IPS DF 6.9 (cell line): ENCODE measurements at regions not wholly inside any gene's neighbourhood (a gene's known extent, or its start where the extent isn't known, plus 50 kb on each side); places are given as distances from the start of the nearest gene placed in this dataset.
"Not testable (repeated sequence)": the region's sequence is repeated elsewhere in the genome, so short reads cannot be mapped to it uniquely, and the experiment has no call there.

ENCODE experiments used
- DNase-seq: peaks from one replicate; pipeline ENCODE4 v3.0.0-alpha.2; 2013; ENCODE audit warnings: low read depth, low spot score
- H3K27ac ChIP-seq: one replicate; pipeline ENCODE4 v1.5.1; 2013; ENCODE audit warnings: low read length, control low read depth
- H3K27me3 ChIP-seq: 2 replicates; pipeline ENCODE4 v1.6.1; 2013; ENCODE audit warnings: mild to moderate bottlenecking, low read length; ENCODE audit not compliant: control insufficient read depth, insufficient read depth
- H3K36me3 ChIP-seq: 2 replicates; pipeline ENCODE4 v1.6.1; 2013; ENCODE audit warnings: low read length; ENCODE audit not compliant: control insufficient read depth, insufficient read depth
- H3K4me1 ChIP-seq: 2 replicates; pipeline ENCODE4 v1.6.1; 2013; ENCODE audit warnings: low read length; ENCODE audit not compliant: control insufficient read depth, insufficient read depth
- H3K4me3 ChIP-seq: 2 replicates; pipeline ENCODE4 v1.5.1; 2013; ENCODE audit warnings: mild to moderate bottlenecking, low read length
- H3K9me3 ChIP-seq: 2 replicates; pipeline ENCODE4 v1.6.1; 2013; ENCODE audit warnings: low read length, inconsistent platforms; ENCODE audit not compliant: control insufficient read depth, insufficient read depth
- WGBS: extraction: QIAGEN DNeasy Blood & Tissue Kit; methylation state at CpG from one replicate; pipeline ENCODE4 v1.1.7; 2013; ENCODE audit warnings: mixed read lengths, missing lambda C conversion rate; ENCODE audit not compliant: insufficient read length, insufficient coverage; 5-methylcytosine and 5-hydroxymethylcytosine counted together

DNA sequence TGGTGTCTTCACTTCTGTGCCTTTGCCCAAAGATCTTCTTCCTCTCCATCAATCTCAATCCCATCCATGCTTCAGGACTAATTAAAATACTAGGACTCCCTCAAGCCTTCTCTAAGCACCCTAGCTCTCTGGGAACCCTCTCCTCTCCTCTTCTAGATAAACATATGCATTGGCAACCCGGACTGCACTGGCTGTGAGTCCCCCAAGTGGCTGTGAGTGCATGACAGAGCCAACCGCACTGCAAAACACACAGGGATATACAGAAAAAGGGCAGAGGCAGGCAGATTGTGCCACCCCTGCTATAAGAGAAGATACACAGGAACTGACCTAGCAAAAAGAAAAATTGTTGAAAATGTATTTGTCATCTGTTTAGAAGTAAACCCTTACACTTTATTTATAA, 457.1 kb downstream of the MFSD1 start:
- no CpG with 5 or more reads among the region's 2 CpGs for WGBS
- DNase-seq, result no peak
- no peaks in the 10 kb centered on the region for H3K4me1 ChIP-seq
- H3K9me3 ChIP-seq, result no peaks in the 10 kb centered on the region
- no peak overlapping the region for H3K4me3 ChIP-seq
- no peak overlapping the region for H3K27ac ChIP-seq
- no peaks in the 10 kb centered on the region for H3K36me3 ChIP-seq
- H3K27me3 ChIP-seq, result no peaks in the 10 kb centered on the region

DNA sequence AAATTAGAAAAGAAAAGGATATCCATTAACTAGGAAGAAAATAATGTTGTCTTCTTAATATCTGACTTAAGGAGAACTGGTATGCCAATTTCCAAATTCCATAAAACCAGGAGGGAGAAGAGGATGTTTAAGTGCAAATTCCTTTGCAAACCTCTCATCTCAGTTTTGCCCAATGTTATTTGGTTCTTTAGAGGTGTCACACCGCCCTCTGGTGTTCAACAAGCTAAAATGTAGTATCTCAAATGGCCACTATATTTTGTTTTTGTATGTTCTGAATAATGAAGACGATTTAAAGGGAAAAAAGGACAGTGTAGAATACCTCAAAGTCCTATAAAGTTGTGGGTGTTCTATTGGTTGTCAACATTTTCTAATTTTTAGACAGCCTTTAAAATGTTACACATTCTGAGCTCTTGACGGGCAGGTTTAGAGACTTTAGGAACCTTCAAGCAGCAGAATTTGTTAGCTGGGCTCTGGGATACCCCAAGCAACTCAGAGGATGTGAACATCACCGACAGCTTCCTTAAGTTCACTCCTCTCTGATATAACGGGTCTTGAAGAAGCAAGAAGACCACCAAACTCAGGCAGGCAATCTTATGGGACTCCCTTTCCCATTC, 458.3 kb downstream of the MFSD1 start:
- Histone ChIP-seq H3K27me3 (no peaks in the 10 kb centered on the region), H3K36me3 (no peaks in the 10 kb centered on the region), H3K4me3 (no peak overlapping the region), H3K27ac (no peak overlapping the region), H3K4me1 (no peaks in the 10 kb centered on the region), H3K9me3 (no peaks in the 10 kb centered on the region)
- WGBS, result no CpG with 5 or more reads among the region's 5 CpGs
- DNase-seq, result peak; percentile 35

DNA sequence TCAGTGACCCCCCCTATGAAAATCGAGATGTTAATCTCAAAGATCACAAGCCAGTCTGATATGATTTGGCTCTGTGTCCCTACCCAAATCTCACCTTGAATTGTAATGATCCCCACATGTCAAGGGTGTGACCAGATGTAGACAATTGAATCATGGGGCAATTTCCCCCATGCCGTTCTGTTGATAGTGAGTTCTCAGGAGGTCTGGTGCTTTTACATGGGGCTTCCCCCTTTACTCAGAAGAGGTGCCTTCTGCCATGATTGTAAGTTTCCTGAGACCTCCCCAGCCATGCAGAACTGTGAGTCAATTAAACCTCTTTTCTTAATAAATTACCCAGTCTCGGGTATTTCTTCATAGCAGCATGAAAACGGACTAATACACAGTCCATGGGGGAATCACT, 459.5 kb downstream of the MFSD1 start:
- DNase-seq, H3K4me1 ChIP-seq, H3K4me3 ChIP-seq, H3K36me3 ChIP-seq, H3K27me3 ChIP-seq, H3K9me3 ChIP-seq, H3K27ac ChIP-seq: not testable (repeated sequence)
- WGBS, result no CpG with 5 or more reads among the region's 4 CpGs

DNA sequence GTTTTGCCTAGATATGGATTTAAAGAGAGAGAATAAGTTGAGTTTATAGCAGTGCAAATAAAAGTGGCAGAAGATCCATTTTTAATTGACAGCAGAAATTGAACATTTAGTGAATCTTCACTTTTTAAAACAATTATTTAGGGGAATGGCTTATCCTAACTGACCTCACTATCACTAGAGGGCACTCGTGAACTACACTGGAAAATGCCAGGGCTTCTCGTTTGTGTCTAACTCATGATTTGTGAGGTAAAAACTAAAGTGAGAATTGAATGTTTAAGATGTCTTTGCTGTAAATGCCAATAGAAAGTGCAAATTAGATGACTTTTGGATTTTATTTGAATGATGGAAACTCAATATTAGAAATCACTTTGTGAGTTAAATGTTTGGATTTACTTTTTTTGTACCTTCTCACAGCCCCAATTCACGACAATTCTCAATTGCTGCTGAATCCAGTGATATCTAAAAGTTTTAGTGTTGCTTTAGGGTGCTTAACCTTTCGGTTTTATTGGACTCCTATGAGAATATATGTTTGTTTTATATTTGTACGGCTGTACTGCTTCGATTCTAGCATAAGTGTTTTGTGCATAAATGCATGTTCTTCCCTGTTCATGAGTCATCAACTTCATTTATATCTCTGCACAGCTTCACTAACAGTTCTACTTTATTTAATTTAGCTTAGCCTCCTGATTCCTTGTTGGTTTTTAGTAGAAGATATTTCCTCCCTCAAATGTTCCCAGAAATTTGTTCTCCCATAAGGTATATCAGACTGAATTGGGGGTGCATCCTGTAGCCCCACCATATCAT, 462.1 kb downstream of the MFSD1 start:
- Histone ChIP-seq H3K27me3 (no peaks in the 10 kb centered on the region), H3K4me1 (no peaks in the 10 kb centered on the region), H3K4me3 (no peak overlapping the region), H3K36me3 (no peaks in the 10 kb centered on the region), H3K27ac (no peak overlapping the region), H3K9me3 (no peaks in the 10 kb centered on the region)
- peak; percentile 20 for DNase-seq
- WGBS, result no CpG with 5 or more reads among the region's 6 CpGs

DNA sequence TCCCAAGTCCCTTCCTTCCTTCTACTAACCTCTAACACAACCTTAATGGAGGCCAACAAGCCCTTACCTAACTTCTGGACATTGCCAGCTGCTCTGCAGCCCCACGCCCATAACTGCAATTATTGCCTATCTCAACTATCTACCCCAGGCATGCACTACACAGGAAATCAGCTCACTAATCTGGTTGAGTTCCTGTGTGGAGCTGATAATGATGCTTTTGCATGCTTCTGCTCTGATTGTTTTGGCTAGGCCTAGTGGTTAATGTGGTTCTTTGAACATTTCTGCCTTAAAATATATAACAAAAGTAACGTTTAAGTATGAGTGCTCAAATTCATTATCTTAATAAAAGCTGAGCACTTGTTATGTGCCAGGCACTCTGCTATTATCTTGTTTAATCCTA, 463.9 kb downstream of the MFSD1 start:
- H3K27me3 ChIP-seq, result no peaks in the 10 kb centered on the region
- H3K27ac ChIP-seq, result no peak overlapping the region
- no peak overlapping the region for H3K4me3 ChIP-seq
- H3K36me3 ChIP-seq, result no peaks in the 10 kb centered on the region
- H3K4me1 ChIP-seq, result no peaks in the 10 kb centered on the region
- DNase-seq, result no peak
- WGBS, result no CpG with 5 or more reads among the region's 2 CpGs
- no peaks in the 10 kb centered on the region for H3K9me3 ChIP-seq

DNA sequence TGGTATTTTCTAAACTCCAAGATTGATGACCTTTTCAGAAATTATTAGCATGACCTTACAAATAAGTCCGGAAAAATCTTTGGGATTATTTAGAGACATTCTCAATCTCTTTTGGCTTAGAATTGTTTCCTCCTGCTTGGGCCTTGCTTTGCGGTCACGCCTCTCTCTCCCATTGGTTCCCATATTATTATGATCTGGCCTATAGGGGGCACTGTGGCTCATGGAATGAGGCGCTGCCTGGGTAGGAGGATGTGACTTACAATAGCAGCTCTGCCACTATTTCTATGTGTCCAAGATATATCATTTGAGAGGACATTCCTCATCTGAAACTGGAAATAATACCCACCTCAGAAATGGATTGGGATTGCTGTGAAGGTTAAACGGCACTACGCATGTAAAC, 464.9 kb downstream of the MFSD1 start:
- Histone ChIP-seq H3K36me3 (no peaks in the 10 kb centered on the region), H3K9me3 (no peaks in the 10 kb centered on the region), H3K27me3 (no peaks in the 10 kb centered on the region), H3K4me3 (no peak overlapping the region), H3K27ac (no peak overlapping the region), H3K4me1 (no peaks in the 10 kb centered on the region)
- DNase-seq, result peak; percentile 64
- WGBS, result no CpG with 5 or more reads among the region's 6 CpGs

DNA sequence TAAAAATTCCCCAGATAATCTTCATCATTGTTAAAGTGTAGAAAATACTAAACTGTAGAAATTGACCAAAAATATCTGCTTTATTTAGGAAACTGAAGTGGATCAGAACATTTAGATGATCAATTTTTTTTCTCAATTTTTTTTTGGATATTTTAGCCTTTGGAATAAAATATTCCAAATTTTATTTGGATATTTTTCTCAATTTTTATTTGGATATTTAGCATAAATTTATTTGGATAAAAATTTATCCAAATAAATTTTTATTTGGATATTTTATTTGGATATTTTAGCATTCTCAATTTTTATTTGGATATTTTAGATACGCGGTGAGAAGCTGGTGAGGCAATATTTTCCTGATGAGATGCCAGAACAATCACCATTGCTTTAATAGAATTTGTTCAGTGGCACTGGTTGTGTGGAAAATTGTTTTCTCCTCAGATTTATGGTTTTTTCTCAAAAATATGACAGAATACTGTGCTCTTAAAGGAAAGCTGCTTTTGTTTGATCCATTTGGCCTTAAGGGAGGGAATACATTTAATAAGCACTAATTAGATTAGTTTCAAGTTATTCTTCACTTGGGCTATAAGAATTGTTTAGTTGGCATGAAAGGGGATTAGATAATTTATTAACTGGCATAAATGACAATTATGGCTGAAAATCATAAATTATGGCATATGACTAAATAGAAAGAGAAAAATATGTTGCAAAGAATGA, 470.1 kb downstream of the MFSD1 start:
- no peak overlapping the region for H3K27ac ChIP-seq
- no peaks in the 10 kb centered on the region for H3K36me3 ChIP-seq
- no peak overlapping the region for H3K4me3 ChIP-seq
- WGBS, result no CpG with 5 or more reads among the region's 2 CpGs
- H3K4me1 ChIP-seq, result no peaks in the 10 kb centered on the region
- no peak for DNase-seq
- H3K27me3 ChIP-seq, result no peaks in the 10 kb centered on the region
- no peaks in the 10 kb centered on the region for H3K9me3 ChIP-seq

DNA sequence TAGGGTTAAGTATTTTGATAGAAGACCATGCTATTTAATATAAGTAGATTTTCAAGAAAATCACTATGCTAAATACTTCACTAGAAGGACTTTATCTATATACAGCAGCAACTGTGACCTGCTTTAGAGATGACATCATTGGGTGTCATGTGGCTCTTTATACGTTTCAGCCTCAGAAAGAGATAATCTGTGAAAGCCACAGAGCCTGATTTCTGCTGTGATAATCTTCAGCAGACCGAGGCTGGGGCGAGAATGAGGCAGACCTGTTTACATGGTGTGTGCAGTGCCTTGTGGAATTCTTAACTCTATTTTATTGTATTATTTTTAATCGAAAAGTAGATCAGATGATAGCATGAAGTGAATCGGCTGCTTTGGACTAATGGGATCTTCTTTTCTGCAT, 471.2 kb downstream of the MFSD1 start:
- no peaks in the 10 kb centered on the region for H3K36me3 ChIP-seq
- WGBS, result no CpG with 5 or more reads among the region's 5 CpGs
- no peak overlapping the region for H3K4me3 ChIP-seq
- no peak for DNase-seq
- H3K27me3 ChIP-seq, result no peaks in the 10 kb centered on the region
- H3K27ac ChIP-seq, result no peak overlapping the region
- H3K4me1 ChIP-seq, result no peaks in the 10 kb centered on the region
- no peaks in the 10 kb centered on the region for H3K9me3 ChIP-seq

DNA sequence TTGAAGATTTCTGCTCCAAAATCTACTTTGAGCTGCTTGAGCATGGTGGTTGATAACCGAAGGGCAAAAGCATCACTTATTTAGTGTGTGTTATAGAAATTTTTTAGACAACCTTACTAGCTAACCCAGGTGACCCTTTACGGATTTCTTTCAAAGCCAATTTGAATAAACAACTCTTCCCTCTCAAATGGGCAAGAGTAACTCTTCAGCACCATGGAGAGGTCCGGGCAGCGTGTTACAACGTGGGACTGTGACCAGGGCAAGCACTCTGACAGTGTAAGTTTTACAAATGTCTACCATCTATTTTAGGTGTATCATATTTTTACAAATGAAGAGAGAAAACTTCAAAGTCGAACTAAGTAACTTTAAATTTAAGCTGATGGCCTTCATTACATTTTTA, 471.8 kb downstream of the MFSD1 start:
- no peaks in the 10 kb centered on the region for H3K4me1 ChIP-seq
- DNase-seq, result peak; percentile 22
- H3K27ac ChIP-seq, result no peak overlapping the region
- no peaks in the 10 kb centered on the region for H3K9me3 ChIP-seq
- H3K4me3 ChIP-seq, result no peak overlapping the region
- H3K36me3 ChIP-seq, result no peaks in the 10 kb centered on the region
- no CpG with 5 or more reads among the region's 6 CpGs for WGBS
- no peaks in the 10 kb centered on the region for H3K27me3 ChIP-seq

DNA sequence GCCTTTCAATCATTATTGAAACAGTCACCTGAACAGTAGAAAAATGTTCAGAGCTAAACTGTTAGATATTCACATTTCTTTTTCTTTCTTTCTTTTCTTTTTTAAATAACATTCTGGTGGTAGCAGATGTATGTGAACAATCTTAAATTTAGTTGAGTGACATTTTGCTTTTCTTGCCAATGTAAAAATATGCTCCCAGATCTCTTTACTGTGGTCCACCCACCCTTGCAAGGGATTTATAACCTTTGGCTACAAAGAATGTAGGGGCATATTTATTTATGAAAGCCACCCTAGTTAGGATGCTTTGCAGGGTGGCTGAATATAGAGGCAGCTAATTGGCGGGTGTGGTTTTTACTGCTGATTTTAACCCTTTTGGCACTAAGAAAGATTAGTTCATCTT, 473.9 kb downstream of the MFSD1 start:
- H3K4me3 ChIP-seq, result no peak overlapping the region
- H3K9me3 ChIP-seq, result no peaks in the 10 kb centered on the region
- no peak overlapping the region for H3K27ac ChIP-seq
- H3K36me3 ChIP-seq, result no peaks in the 10 kb centered on the region
- WGBS, result no CpG with 5 or more reads among the region's 1 CpG
- no peaks in the 10 kb centered on the region for H3K27me3 ChIP-seq
- H3K4me1 ChIP-seq, result no peaks in the 10 kb centered on the region
- DNase-seq, result no peak
